HG03571 (cell line): ENCODE measurements at regions not wholly inside any gene's neighbourhood (a gene's known extent, or its start where the extent isn't known, plus 50 kb on each side); places are given as distances from the start of the nearest gene placed in this dataset.
"Not testable (repeated sequence)": the region's sequence is repeated elsewhere in the genome, so short reads cannot be mapped to it uniquely, and the experiment has no call there.

ENCODE experiments used
- ATAC-seq: cut with Tn5 transposase; IDR thresholded peaks from one replicate; pipeline ENCODE4 v1.9.1; 2021; ENCODE audit not compliant: unreplicated experiment

- no peak for ATAC-seq
Measured at GRCh38 chr6:84882768-84883766, 118.7 kb upstream of the TBX18 start.

DNA sequence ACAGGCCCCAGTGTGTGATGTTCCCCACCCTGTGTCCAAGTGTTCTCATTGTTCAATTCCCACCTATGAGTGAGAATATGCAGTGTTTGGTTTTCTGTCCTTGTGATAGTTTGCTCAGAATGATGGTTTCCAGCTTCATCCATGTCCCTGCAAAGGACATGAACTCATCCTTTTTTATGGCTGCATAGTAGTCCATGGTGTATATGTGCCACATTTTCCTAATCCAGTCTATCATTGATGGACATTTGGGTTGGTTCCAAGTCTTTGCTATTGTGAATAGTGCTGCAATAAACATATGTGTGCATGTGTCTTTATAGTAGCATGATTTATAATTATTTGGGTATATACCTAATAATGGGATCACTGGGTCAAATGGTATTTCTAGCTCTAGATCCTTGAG, 115.0 kb upstream of the TBX18 start:
- ATAC-seq, result not testable (repeated sequence)

GRCh38 chr6:84877515-84878210, 113.3 kb upstream of the TBX18 start:
- no peak for ATAC-seq

GRCh38 chr6:84876723-84877514, 112.5 kb upstream of the TBX18 start:
- no peak for ATAC-seq

DNA sequence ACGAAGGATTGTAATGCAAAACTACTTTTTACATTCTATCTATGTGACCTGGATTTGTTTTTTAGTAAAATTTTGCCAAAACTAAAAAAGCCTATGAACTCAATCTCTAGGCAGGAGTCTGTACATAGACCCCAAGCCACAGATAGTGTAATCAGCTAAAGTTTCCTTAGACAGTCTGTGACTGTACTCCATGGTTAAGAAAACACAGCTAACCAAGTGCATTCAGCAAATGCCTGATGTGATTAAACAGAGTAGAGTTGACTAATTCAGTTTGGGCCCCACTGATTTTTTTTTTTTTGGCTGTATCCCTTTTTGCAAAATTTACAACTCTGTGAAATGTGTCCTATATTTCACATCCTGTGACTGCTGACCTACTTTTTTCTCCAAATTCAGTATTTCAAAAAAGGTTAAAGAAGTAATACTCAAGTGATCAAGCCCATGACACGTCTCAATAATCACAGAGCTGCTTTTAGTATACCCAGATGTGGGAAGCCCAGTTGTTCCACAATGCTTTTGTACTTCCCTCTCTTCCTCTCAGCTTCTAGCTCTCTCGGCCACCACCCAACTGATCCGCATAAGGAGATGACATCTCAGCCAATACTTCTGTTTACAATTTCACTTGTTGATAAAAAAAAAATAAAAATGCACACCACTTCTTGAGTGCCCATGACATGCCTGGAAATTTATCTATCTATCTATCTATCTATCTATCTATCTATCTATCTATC, 108.8 kb upstream of the TBX18 start:
- ATAC-seq, result no peak

- ATAC-seq, result no peak
Measured at GRCh38 chr6:84871925-84872324, 107.5 kb upstream of the TBX18 start.

DNA sequence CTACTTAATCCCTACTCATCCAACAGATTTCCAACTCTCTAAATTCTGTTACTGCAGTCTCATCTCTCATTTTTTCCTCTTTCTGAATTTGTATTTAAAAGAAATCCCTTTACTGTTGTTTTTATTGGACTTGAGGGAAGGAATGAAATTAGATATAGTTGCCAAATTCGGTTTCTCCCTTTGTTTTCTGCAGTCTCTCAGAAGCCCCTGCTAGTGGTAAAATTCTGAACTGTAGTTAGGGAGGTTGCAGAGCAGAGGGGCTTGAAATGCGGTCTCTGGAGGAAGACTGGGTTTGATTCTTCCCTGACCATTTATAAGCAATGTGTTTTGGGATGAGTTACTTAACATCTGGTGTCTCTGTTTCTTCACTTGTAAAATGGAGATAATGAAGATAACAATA, 106.3 kb upstream of the TBX18 start:
- ATAC-seq, result no peak

GRCh38 chr6:84868149-84868548, 103.8 kb upstream of the TBX18 start:
- no peak for ATAC-seq

DNA sequence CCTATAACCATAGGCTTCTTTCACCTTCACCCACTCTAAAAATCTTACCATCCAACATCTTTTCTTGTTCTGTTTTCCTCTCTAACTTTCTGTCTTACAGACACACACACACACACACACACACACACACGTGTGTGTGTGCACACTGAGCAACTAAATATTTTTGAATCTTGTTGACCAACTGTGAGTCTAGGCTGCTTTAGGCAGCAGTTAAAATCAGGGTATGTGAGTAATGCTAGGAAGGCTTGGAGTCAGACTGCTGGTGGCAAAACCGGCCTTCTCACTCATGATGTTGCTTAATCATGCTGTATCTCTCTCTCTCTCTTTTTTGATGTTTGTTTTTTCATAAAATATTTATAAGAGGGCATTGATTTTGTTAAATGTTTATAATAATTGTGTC, 103.1 kb upstream of the TBX18 start:
- ATAC-seq, result no peak

- ATAC-seq, result no peak
Measured at GRCh38 chr6:84866715-84867114, 102.3 kb upstream of the TBX18 start.

DNA sequence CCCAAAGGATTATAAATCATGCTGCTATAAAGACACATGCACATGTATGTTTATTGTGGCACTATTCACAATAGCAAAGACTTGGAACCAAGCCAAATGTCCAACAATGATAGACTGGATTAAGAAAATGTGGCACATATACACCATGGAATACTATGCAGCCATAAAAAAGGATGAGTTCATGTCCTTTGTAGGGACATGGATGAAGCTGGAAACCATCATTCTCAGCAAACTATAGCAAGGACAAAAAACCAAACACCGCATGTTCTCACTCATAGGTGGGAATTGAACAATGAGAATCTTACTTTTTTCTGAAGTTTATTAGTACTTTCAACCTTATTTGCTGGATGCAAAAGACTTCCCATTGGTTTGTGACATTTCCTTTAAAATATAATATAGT, 101.0 kb upstream of the TBX18 start:
- not testable (repeated sequence) for ATAC-seq

DNA sequence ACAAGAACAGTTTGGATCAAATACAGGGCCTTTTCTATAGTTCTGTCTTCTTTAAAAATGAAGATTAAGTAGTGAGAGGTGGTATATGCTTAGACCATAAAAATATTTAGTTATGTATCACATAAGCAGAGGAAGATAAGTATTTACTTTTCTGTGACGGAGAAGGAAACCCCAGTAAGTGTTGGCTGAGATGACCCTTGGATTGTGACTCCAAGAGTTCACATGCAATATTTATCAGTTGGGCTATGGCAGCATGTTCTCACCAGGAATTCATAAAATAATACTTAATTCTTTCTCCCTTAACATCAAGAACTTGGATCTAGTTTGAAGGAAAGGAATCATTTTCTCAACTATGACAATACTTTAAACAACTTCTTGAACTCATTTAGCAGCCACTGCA, 98.4 kb upstream of the TBX18 start:
- no peak for ATAC-seq

- no peak for ATAC-seq
Measured at GRCh38 chr6:84860920-84861319, 96.5 kb upstream of the TBX18 start.

DNA sequence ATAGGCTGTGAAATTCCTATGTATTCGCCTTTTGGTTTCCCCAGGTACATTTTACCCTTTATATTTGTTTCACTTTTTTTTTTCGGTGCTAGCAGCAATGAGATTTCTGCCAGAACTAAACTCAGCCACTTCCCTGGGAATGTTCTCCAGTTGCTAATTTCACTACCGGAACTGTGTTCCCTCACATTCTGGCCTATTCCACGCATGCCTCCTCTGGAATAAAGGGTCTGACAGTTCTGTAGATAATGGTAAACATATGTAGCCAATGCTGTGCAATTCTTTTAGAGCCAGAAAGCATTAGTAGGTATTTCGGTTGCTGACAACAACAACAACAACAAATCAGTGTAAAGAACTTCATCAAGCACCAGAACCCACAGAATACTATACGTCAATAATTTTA, 96.1 kb upstream of the TBX18 start:
- no peak for ATAC-seq

- no peak for ATAC-seq
Measured at GRCh38 chr6:84854811-84855400, 90.5 kb upstream of the TBX18 start.

GRCh38 chr6:84853901-84854300, 89.5 kb upstream of the TBX18 start:
- ATAC-seq, result no peak

DNA sequence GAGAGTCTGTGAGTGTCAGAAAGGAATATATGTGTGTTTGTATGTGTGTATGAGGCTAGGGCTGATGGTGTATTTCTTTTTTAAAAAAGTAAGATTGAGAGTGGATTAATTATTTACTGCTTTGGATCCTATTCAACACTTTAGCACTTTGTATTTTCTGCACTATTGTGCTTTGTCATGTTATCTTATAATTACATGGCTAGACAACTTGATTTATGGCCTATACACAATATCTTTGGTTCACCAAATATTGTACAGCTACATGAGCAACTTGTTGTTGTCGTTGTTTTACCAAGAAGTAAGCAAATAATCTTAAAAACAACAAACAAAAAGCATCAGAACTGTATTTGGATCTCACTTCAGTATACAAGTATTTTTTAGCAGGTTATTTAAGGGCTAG, 84.6 kb upstream of the TBX18 start:
- ATAC-seq, result no peak

GRCh38 chr6:84847390-84848160, 83.2 kb upstream of the TBX18 start:
- no peak for ATAC-seq

DNA sequence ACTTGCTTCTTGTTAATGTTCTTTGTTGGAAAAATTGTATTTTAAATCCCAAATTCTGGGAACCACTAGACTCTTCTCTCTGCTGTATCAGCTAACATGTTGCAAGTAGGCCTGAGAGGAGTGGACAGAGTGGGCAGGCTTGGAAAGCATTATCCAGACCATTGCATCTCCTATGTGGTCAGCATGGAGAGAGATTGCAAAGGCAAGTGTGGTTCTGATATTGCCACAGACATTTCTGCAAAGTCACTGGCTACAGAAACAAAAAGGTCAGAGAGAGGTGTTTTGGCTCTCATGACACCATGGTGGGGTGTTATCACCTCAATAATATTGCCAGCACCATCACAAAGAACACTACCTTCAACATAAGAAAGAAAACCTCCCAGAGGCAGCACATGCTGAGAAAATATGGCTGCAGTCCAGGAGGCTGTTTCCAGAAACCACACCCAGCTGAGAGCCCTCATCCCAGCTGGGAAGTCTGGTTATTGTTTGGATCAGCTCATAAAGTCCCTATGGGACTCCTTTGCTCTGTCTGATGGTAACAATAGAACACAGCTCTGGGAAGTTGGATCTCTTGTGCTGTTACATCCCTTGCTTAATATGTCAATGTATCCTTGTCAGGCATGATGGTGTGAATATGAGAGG, 78.2 kb upstream of the TBX18 start:
- ATAC-seq, result no peak
